CD4-positive, alpha-beta T cell (primary cell): ENCODE measurements at regions not wholly inside any gene's neighbourhood (a gene's known extent, or its start where the extent isn't known, plus 50 kb on each side); places are given as distances from the start of the nearest gene placed in this dataset.

Source experiments
- ATAC-seq: fragments of 200-7000 bp; cut with Tn5 transposase; one replicate; pipeline ENCODE4 v1.10.0; 2022; ENCODE audit warnings: mild to moderate bottlenecking; ENCODE audit not compliant: poor library complexity
- CTCF ChIA-PET: fragments of 350-600 bp; sonication (Branson Sonifier 250); formaldehyde crosslinking; loops from one replicate; lab custom pipeline; 2021; ENCODE audit warnings: antibody characterized with exemption, inconsistent platforms; lab: Charles Lee
- POLR2A ChIA-PET: fragments of 350-600 bp; sonication (Branson Sonifier 250); formaldehyde crosslinking; loops from one replicate; lab custom pipeline; 2021; ENCODE audit warnings: antibody characterized with exemption, inconsistent platforms; lab: Charles Lee
- DNase-seq, 14 experiments: peaks; one replicate each; pipeline ENCODE4 v3.0.0-alpha.2; 2013 to 2020; ENCODE audit warnings: mixed read lengths in 2 of 14
- H3K27ac ChIP-seq, 2 donors: one replicate each; pipeline versions ENCODE4 v1.5.1 to v1.7.0; 2013; ENCODE audit warnings: low read length in 2 of 2, low read depth in 1 of 2, mild to moderate bottlenecking in 1 of 2
- H3K27me3 ChIP-seq, 2 experiments: 1 replicate in 1 of 2; 2 replicates in 1 of 2; pipeline versions ENCODE4 v1.6.1 to v1.7.0; 2013; ENCODE audit warnings: low read length in 2 of 2, control low read depth in 1 of 2, mild to moderate bottlenecking in 1 of 2, moderate library complexity in 1 of 2; ENCODE audit not compliant: insufficient read depth in 2 of 2, control insufficient read depth in 1 of 2
- H3K36me3 ChIP-seq: one replicate; pipeline ENCODE4 v1.6.1; 2013; ENCODE audit warnings: low read length, control low read depth; ENCODE audit not compliant: insufficient read depth
- H3K4me1 ChIP-seq: one replicate; pipeline ENCODE4 v1.6.1; 2013; ENCODE audit warnings: low read length, control low read depth; ENCODE audit not compliant: insufficient read depth
- H3K4me3 ChIP-seq: one replicate; pipeline ENCODE4 v1.5.1; 2013; ENCODE audit warnings: mild to moderate bottlenecking, low read length, moderate library complexity
- H3K9me3 ChIP-seq, 2 experiments: 1 replicate in 1 of 2; 2 replicates in 1 of 2; pipeline versions ENCODE4 v1.6.1 to v1.7.0; 2013; ENCODE audit warnings: low read length in 2 of 2, mild to moderate bottlenecking in 2 of 2, control low read depth in 1 of 2, moderate library complexity in 1 of 2; ENCODE audit not compliant: control insufficient read depth in 1 of 2, insufficient read depth in 1 of 2
- H3K27ac Mint-ChIP-seq: one replicate; pipeline ENCODE4 v1.8.0; 2020; ENCODE audit warnings: mixed read lengths
- H3K27me3 Mint-ChIP-seq: one replicate; pipeline ENCODE4 v1.8.0; 2021; ENCODE audit warnings: mixed read lengths
- H3K36me3 Mint-ChIP-seq: one replicate; pipeline ENCODE4 v1.8.0; 2021; ENCODE audit warnings: low read depth, mixed read lengths
- H3K4me1 Mint-ChIP-seq: one replicate; pipeline ENCODE4 v1.8.0; 2021; ENCODE audit warnings: low read depth, mixed read lengths
- H3K4me3 Mint-ChIP-seq: one replicate; pipeline ENCODE4 v1.8.0; 2020; ENCODE audit warnings: mild to moderate bottlenecking, mixed read lengths
- H3K9me3 Mint-ChIP-seq: one replicate; pipeline ENCODE4 v1.8.0; 2020; ENCODE audit warnings: mixed read lengths
- CTCF ChIP-seq: fragments of 200-600 bp; IDR thresholded peaks from one replicate; pipeline ENCODE4 v1.8.0; 2022; ENCODE audit warnings: antibody characterized with exemption, mild to moderate bottlenecking
- intact Hi-C, 2 experiments: fragments of 100-400 bp; cut with DNase I in 1 of 2; cut with micrococcal nuclease in 1 of 2; formaldehyde crosslinking; loops; one replicate each; pipeline versions ENCODE4 v1.15.1 to v1.9.0; 2023 to 2025; cut with DNase I, micrococcal nuclease

GRCh38 chr4:123976285-123976684 is 579.7 kb downstream of the SPRY1 start:
- POLR2A ChIA-PET: no interaction called here

GRCh38 chr4:123976819-123977218 is 580.2 kb downstream of the SPRY1 start:
- H3K27ac Mint-ChIP-seq: no peak overlapping the region
- H3K36me3 Mint-ChIP-seq: no peaks in the 10 kb centered on the region
- no peak for TF ChIP-seq CTCF
- no peaks in the 10 kb centered on the region for H3K27me3 Mint-ChIP-seq
- Histone ChIP-seq H3K9me3 (peaks cover 0 to 3% of the 10 kb centered on the region in 2 experiments), H3K4me3 (no peak overlapping the region), H3K36me3 (no peaks in the 10 kb centered on the region), H3K4me1 (no peaks in the 10 kb centered on the region), H3K27ac (no peak overlapping the region), H3K27me3 (no peaks in the 10 kb centered on the region)
- ATAC-seq (no peak), DNase-seq (no peak)
- H3K4me3 Mint-ChIP-seq: no peak overlapping the region
- H3K4me1 Mint-ChIP-seq: no peaks in the 10 kb centered on the region
- ChIA-PET POLR2A (no interaction called here), CTCF (no interaction called here)
- H3K9me3 Mint-ChIP-seq: no peaks in the 10 kb centered on the region
- intact Hi-C loops: no loop called here

More at GRCh38 chr4:123976285-123976684, 579.7 kb downstream of the SPRY1 start:
- Histone ChIP-seq H3K4me1 (no peaks in the 10 kb centered on the region), H3K27me3 (no peaks in the 10 kb centered on the region), H3K36me3 (no peaks in the 10 kb centered on the region), H3K9me3 (peaks cover 0 to 3% of the 10 kb centered on the region in 2 experiments), H3K4me3 (no peak overlapping the region), H3K27ac (no peak overlapping the region)
- no peaks in the 10 kb centered on the region for H3K36me3 Mint-ChIP-seq
- no peak overlapping the region for H3K27ac Mint-ChIP-seq
- TF ChIP-seq CTCF: no peak
- ATAC-seq: no peak
- H3K27me3 Mint-ChIP-seq: no peaks in the 10 kb centered on the region
- no peaks in the 10 kb centered on the region for H3K9me3 Mint-ChIP-seq
- H3K4me3 Mint-ChIP-seq: no peak overlapping the region
- intact Hi-C loops: no loop called here
- CTCF ChIA-PET: no interaction called here
- DNase-seq: no peak
- H3K4me1 Mint-ChIP-seq: no peaks in the 10 kb centered on the region

GRCh38 chr4:123977641-123978081 is 581.1 kb downstream of the SPRY1 start:
- H3K4me3 ChIP-seq: no peak overlapping the region
- no peak overlapping the region for H3K4me3 Mint-ChIP-seq
- H3K4me1 Mint-ChIP-seq: no peaks in the 10 kb centered on the region
- peaks cover 0 to 3% of the 10 kb centered on the region in 2 experiments for H3K9me3 ChIP-seq
- ChIA-PET CTCF (no interaction called here), POLR2A (no interaction called here)
- intact Hi-C loops: no loop called here
- TF ChIP-seq CTCF: no peak
- H3K27ac ChIP-seq: no peak overlapping the region
- no peaks in the 10 kb centered on the region for H3K4me1 ChIP-seq
- H3K27ac Mint-ChIP-seq: no peak overlapping the region
- no peaks in the 10 kb centered on the region for H3K36me3 Mint-ChIP-seq
- no peaks in the 10 kb centered on the region for H3K27me3 ChIP-seq
- ATAC-seq (no peak), DNase-seq (no peak)
- no peaks in the 10 kb centered on the region for H3K36me3 ChIP-seq
- H3K9me3 Mint-ChIP-seq: no peaks in the 10 kb centered on the region
- no peaks in the 10 kb centered on the region for H3K27me3 Mint-ChIP-seq
